C1 segment of cervical spinal cord (tissue), 14 donors: ENCODE measurements at regions not wholly inside any gene's neighbourhood (a gene's known extent, or its start where the extent isn't known, plus 50 kb on each side); places are given as distances from the start of the nearest gene placed in this dataset.

Experiments used
- DNase-seq, 14 donors: peaks; one replicate each; lab custom pipeline; 2025; lab: John Stamatoyannopoulos, UW

- no peak for DNase-seq
Observed at GRCh38 chr1:79478160-79478559, 471.6 kb upstream of the ADGRL4 start.

GRCh38 chr1:79472067-79472656 lies 465.6 kb upstream of the ADGRL4 start:
- no peak for DNase-seq

- no peak for DNase-seq
Observed at GRCh38 chr1:79469139-79469538, 462.6 kb upstream of the ADGRL4 start.

GRCh38 chr1:79460773-79461436 lies 454.4 kb upstream of the ADGRL4 start:
- no peak for DNase-seq

- DNase-seq = no peak
Observed at GRCh38 chr1:79457562-79458224, 451.2 kb upstream of the ADGRL4 start.

- no peak for DNase-seq
Observed at GRCh38 chr1:79448426-79448825, 441.9 kb upstream of the ADGRL4 start.

- DNase-seq = no peak
Observed at GRCh38 chr1:79441238-79441637, 434.7 kb upstream of the ADGRL4 start.

GRCh38 chr1:79437540-79437939 lies 431.0 kb upstream of the ADGRL4 start:
- no peak for DNase-seq

GRCh38 chr1:79431340-79431739 lies 424.8 kb upstream of the ADGRL4 start:
- DNase-seq = no peak

- DNase-seq = no peak
Observed at GRCh38 chr1:79430437-79430836, 423.9 kb upstream of the ADGRL4 start.

- no peak for DNase-seq
Observed at GRCh38 chr1:79422726-79423125, 416.2 kb upstream of the ADGRL4 start.

- no peak for DNase-seq
Observed at GRCh38 chr1:79398501-79398900, 392.0 kb upstream of the ADGRL4 start.

- no peak for DNase-seq
Observed at GRCh38 chr1:79396901-79397300, 390.4 kb upstream of the ADGRL4 start.

GRCh38 chr1:79388694-79389361 lies 382.3 kb upstream of the ADGRL4 start:
- no peak for DNase-seq

GRCh38 chr1:79386730-79387129 lies 380.2 kb upstream of the ADGRL4 start:
- no peak for DNase-seq

GRCh38 chr1:79380078-79380477 lies 373.5 kb upstream of the ADGRL4 start:
- no peak for DNase-seq

- no peak for DNase-seq
Observed at GRCh38 chr1:79376106-79376505, 369.6 kb upstream of the ADGRL4 start.

- no peak for DNase-seq
Observed at GRCh38 chr1:79375352-79375751, 368.8 kb upstream of the ADGRL4 start.

GRCh38 chr1:79374397-79374796 lies 367.9 kb upstream of the ADGRL4 start:
- DNase-seq = no peak

- no peak for DNase-seq
Observed at GRCh38 chr1:79373481-79374125, 367.1 kb upstream of the ADGRL4 start.

- DNase-seq = no peak
Observed at GRCh38 chr1:79371802-79372201, 365.3 kb upstream of the ADGRL4 start.

GRCh38 chr1:79369091-79369490 lies 362.6 kb upstream of the ADGRL4 start:
- no peak for DNase-seq
